Cerebellar cortex (tissue), 1 donor: ENCODE measurements at regions not wholly inside any gene's neighbourhood (a gene's known extent, or its start where the extent isn't known, plus 50 kb on each side); places are given as distances from the start of the nearest gene placed in this dataset.

Source experiments
- DNase-seq: peaks from one replicate; pipeline ENCODE4 v3.0.0-alpha.2; 2015; ENCODE audit warnings: low spot score

GRCh38 chr1:57996400-57996799 is 550.1 kb downstream of the OMA1 start:
- no peak for DNase-seq

GRCh38 chr1:57991289-57991688 is 555.2 kb downstream of the OMA1 start:
- no peak for DNase-seq

GRCh38 chr1:57989877-57990276 is 556.6 kb downstream of the OMA1 start:
- no peak for DNase-seq

GRCh38 chr1:57987523-57987922 is 559.0 kb downstream of the OMA1 start:
- DNase-seq, result no peak

- DNase-seq, result no peak
These were observed 560.1 kb downstream of the OMA1 start for GRCh38 chr1:57986432-57986831.

GRCh38 chr1:57984277-57984676 is 560.4 kb upstream of the DAB1 start:
- no peak for DNase-seq

GRCh38 chr1:57983441-57983840 is 559.6 kb upstream of the DAB1 start:
- DNase-seq, result peak; percentile 7

- DNase-seq, result peak; percentile 58
These were observed 559.0 kb upstream of the DAB1 start for GRCh38 chr1:57982852-57983251.

GRCh38 chr1:57976216-57976615 is 552.4 kb upstream of the DAB1 start:
- no peak for DNase-seq

- DNase-seq, result no peak
These were observed 544.5 kb upstream of the DAB1 start for GRCh38 chr1:57968321-57968720.

- no peak for DNase-seq
These were observed 543.0 kb upstream of the DAB1 start for GRCh38 chr1:57966751-57967406.

GRCh38 chr1:57966340-57966739 is 542.5 kb upstream of the DAB1 start:
- DNase-seq, result no peak

- no peak for DNase-seq
These were observed 539.7 kb upstream of the DAB1 start for GRCh38 chr1:57963581-57963980.

GRCh38 chr1:57959531-57960241 is 535.8 kb upstream of the DAB1 start:
- peak; percentile 98 for DNase-seq

GRCh38 chr1:57957576-57957975 is 533.7 kb upstream of the DAB1 start:
- DNase-seq, result no peak

- no peak for DNase-seq
These were observed 527.5 kb upstream of the DAB1 start for GRCh38 chr1:57951390-57951789.

GRCh38 chr1:57949168-57949567 is 525.3 kb upstream of the DAB1 start:
- DNase-seq, result no peak

- no peak for DNase-seq
These were observed 523.6 kb upstream of the DAB1 start for GRCh38 chr1:57947471-57947870.

GRCh38 chr1:57945045-57945444 is 521.2 kb upstream of the DAB1 start:
- DNase-seq, result no peak

GRCh38 chr1:57943365-57943764 is 519.5 kb upstream of the DAB1 start:
- no peak for DNase-seq

- no peak for DNase-seq
These were observed 510.9 kb upstream of the DAB1 start for GRCh38 chr1:57934745-57935144.

- DNase-seq, result no peak
These were observed 503.1 kb upstream of the DAB1 start for GRCh38 chr1:57927003-57927402.

- no peak for DNase-seq
These were observed 502.2 kb upstream of the DAB1 start for GRCh38 chr1:57926025-57926552.

- no peak for DNase-seq
These were observed 501.4 kb upstream of the DAB1 start for GRCh38 chr1:57925226-57925625.
